OCI-LY1 (cell line): ENCODE measurements at regions not wholly inside any gene's neighbourhood (a gene's known extent, or its start where the extent isn't known, plus 50 kb on each side); places are given as distances from the start of the nearest gene placed in this dataset.

Experiments used
- H2AFZ ChIP-seq: fragments of 200-600 bp; sonication (generic), shearing (Covaris generic); 2 replicates; pipeline ENCODE4 v1.6.0; 2014; ENCODE audit warnings: antibody characterized with exemption, mild to moderate bottlenecking, low read length
- H3F3A ChIP-seq: fragments of 200-600 bp; sonication (generic), shearing (Covaris generic); 2 replicates; pipeline ENCODE4 v1.6.0; 2014; ENCODE audit warnings: mild to moderate bottlenecking, antibody characterized with exemption, low read length, moderate library complexity; ENCODE audit not compliant: insufficient read depth
- H3K27ac ChIP-seq: fragments of 200-600 bp; sonication (generic); 2 replicates; pipeline ENCODE4 v1.5.1; 2014; ENCODE audit warnings: low read length, mixed run types, mild to moderate bottlenecking, low read depth; ENCODE audit not compliant: poor library complexity, severe bottlenecking
- H3K27me3 ChIP-seq: fragments of 200-600 bp; sonication (generic); 2 replicates; pipeline ENCODE4 v1.6.0; 2014; ENCODE audit warnings: antibody characterized with exemption, mild to moderate bottlenecking, low read length, moderate library complexity; ENCODE audit not compliant: insufficient read depth
- H3K36me3 ChIP-seq: fragments of 200-600 bp; sonication (generic); 2 replicates; pipeline ENCODE4 v1.6.1; 2014; ENCODE audit warnings: mild to moderate bottlenecking, antibody characterized with exemption, low read length, moderate library complexity, mixed read lengths; ENCODE audit not compliant: insufficient read depth
- H3K4me1 ChIP-seq: fragments of 200-600 bp; sonication (generic); 2 replicates; pipeline ENCODE4 v1.5.1; 2014; ENCODE audit warnings: mild to moderate bottlenecking, low read length, moderate library complexity; ENCODE audit not compliant: insufficient read depth, severe bottlenecking
- H3K4me2 ChIP-seq: fragments of 200-600 bp; sonication (generic), shearing (Covaris generic); 2 replicates; pipeline ENCODE4 v1.6.1; 2014; ENCODE audit warnings: low read length
- H3K4me3 ChIP-seq: fragments of 200-600 bp; sonication (generic); 2 replicates; pipeline ENCODE4 v1.5.1; 2014; ENCODE audit warnings: low read length, low read depth, mild to moderate bottlenecking, mixed read lengths; ENCODE audit not compliant: poor library complexity, severe bottlenecking
- H3K79me2 ChIP-seq: fragments of 200-600 bp; shearing (Covaris generic); 2 replicates; pipeline ENCODE4 v1.6.1; 2016; ENCODE audit warnings: mixed run types, low read length, mixed read lengths; ENCODE audit not compliant: insufficient read depth
- H3K9ac ChIP-seq: fragments of 200-600 bp; sonication (generic), shearing (Covaris generic); 2 replicates; pipeline ENCODE4 v1.6.1; 2014; ENCODE audit warnings: mild to moderate bottlenecking, low read length, mixed read lengths
- H3K9me2 ChIP-seq: fragments of 200-600 bp; sonication (generic), shearing (Covaris generic); 2 replicates; pipeline ENCODE4 v1.6.1; 2014; ENCODE audit warnings: low read depth, mild to moderate bottlenecking, low read length, mixed read lengths
- H3K9me3 ChIP-seq: fragments of 200-600 bp; shearing (Covaris generic); 2 replicates; pipeline ENCODE4 v1.6.1; 2014; ENCODE audit warnings: low read length, mixed read lengths
- H4K20me1 ChIP-seq: fragments of 200-600 bp; sonication (generic), shearing (Covaris generic); 2 replicates; pipeline ENCODE4 v1.6.0; 2016; ENCODE audit warnings: mild to moderate bottlenecking, low read length; ENCODE audit not compliant: insufficient read depth
- EZH2 ChIP-seq: fragments of 200-600 bp; sonication (generic), shearing (Covaris generic); IDR thresholded peaks from 2 replicates; pipeline ENCODE4 v1.8.0; 2017; ENCODE audit warnings: borderline replicate concordance, mixed run types, mild to moderate bottlenecking, antibody characterized with exemption, low read length, moderate library complexity, mixed read lengths
- TF ChIP-seq, protein P1 (sequence below): fragments of 200-600 bp; sonication (generic), shearing (Covaris generic); IDR thresholded peaks from 2 replicates; pipeline ENCODE4 v1.5.1; 2017; ENCODE audit warnings: mild to moderate bottlenecking, antibody characterized with exemption, low read length, moderate library complexity, mixed read lengths

DNA sequence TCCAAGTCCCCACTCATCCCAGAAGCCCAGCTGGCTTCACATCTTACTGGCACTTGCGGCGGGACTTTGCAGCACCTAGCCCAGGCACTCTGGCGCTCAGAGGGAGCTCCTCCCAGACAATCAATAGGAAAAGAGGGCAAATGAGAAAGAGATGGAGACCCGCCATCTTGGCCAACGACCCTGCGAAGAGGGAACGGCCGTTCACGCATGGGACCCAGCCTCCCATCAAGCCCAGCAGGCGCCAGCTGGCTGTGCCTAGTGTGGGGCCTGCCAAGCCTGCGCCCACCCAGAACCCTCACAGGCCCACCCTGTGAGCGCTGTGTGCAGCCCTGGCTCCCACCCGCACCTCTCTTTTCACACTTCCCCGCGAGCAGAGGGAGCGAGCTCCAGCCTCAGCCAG, 317.8 kb upstream of the SPRY2 start:
- H3K9ac ChIP-seq = no peak overlapping the region
- no peaks in the 10 kb centered on the region for H3K9me3 ChIP-seq
- no peaks in the 10 kb centered on the region for H3K27me3 ChIP-seq
- H3K9me2 ChIP-seq = no peaks in the 10 kb centered on the region
- H3K36me3 ChIP-seq = no peaks in the 10 kb centered on the region
- H3K4me3 ChIP-seq = no peak overlapping the region
- TF ChIP-seq EZH2 = no peak
- TF ChIP-seq, protein P1, sequence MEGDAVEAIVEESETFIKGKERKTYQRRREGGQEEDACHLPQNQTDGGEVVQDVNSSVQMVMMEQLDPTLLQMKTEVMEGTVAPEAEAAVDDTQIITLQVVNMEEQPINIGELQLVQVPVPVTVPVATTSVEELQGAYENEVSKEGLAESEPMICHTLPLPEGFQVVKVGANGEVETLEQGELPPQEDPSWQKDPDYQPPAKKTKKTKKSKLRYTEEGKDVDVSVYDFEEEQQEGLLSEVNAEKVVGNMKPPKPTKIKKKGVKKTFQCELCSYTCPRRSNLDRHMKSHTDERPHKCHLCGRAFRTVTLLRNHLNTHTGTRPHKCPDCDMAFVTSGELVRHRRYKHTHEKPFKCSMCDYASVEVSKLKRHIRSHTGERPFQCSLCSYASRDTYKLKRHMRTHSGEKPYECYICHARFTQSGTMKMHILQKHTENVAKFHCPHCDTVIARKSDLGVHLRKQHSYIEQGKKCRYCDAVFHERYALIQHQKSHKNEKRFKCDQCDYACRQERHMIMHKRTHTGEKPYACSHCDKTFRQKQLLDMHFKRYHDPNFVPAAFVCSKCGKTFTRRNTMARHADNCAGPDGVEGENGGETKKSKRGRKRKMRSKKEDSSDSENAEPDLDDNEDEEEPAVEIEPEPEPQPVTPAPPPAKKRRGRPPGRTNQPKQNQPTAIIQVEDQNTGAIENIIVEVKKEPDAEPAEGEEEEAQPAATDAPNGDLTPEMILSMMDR = no peak
- H3K27ac ChIP-seq = no peak overlapping the region
- no peak overlapping the region for H2AFZ ChIP-seq
- H3K4me2 ChIP-seq = no peak overlapping the region
- H3K79me2 ChIP-seq = no peaks in the 10 kb centered on the region
- peaks cover 16% of the 10 kb centered on the region for H3K4me1 ChIP-seq
- no peaks in the 10 kb centered on the region for H3F3A ChIP-seq
- H4K20me1 ChIP-seq = no peaks in the 10 kb centered on the region

DNA sequence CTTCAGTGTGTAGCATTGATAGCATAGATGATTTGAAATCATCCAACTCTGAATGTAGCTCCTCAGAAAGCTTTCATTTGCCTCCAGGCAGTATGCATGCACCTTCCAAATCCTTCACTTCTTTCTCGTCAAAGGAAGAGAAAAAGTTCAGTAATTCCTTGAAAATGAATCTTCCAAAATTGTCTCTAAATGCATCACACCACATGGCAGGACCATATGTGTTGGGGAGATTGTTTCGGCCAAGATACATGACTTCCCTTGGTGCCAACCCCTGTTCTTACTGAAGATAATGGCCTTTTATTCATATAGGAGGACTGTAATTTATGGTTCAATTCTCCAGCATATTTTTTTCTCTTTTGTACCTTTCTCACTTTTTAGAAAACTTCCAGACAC, 315.6 kb upstream of the SPRY2 start:
- Histone ChIP-seq H3K36me3 (no peaks in the 10 kb centered on the region), H3K4me3 (no peak overlapping the region), H3K27ac (no peak overlapping the region), H3F3A (no peaks in the 10 kb centered on the region), H3K27me3 (no peaks in the 10 kb centered on the region), H3K9ac (no peak overlapping the region), H3K9me2 (no peaks in the 10 kb centered on the region), H3K4me2 (no peak overlapping the region), H2AFZ (no peak overlapping the region), H4K20me1 (no peaks in the 10 kb centered on the region), H3K4me1 (peaks cover 16% of the 10 kb centered on the region), H3K9me3 (no peaks in the 10 kb centered on the region), H3K79me2 (no peaks in the 10 kb centered on the region)
- TF ChIP-seq, protein P1 = peak; percentile 3; the same call in 1 of the 2 replicates
- no peak for TF ChIP-seq EZH2

DNA sequence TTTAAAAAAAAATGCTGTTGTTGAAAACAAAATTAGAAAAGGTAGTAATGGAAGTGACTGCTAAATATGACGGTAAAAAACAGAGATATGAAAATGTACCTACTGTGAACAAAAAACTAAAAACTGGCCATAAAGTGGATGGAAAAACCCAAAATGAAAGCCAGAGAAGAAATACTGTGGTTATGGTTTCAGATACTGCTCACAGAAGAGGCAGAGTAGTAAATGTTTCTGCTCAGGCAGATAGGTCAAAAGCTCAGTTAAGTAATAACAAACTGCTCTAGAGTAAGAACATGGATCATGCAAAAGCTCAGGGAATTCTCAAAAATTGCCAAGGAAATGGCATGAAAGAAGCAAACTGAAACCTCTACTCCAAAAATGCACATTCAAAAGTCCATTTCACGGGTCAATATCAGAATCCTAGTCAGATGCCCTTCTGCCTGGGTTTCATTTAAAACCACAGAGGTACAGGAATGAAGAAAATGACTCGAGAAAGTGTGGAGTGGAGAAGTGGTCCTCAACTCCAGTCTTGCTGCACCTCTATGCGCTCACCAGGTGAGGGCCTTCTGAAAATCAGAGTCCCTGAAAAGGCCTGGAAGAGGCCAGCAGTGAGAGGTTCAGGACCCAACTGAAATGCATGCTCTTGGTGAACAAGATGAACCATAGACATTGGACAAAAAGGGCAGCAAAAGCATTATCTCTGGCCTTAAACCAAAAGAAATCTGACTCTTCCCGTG, 315.0 kb upstream of the SPRY2 start:
- H4K20me1 ChIP-seq = no peaks in the 10 kb centered on the region
- no peaks in the 10 kb centered on the region for H3K36me3 ChIP-seq
- peaks cover 16% of the 10 kb centered on the region for H3K4me1 ChIP-seq
- no peaks in the 10 kb centered on the region for H3K27me3 ChIP-seq
- H3K9ac ChIP-seq = no peak overlapping the region
- H3K4me2 ChIP-seq = peak overlapping the region; percentile 52; the same call in 1 of the 2 replicates
- no peak overlapping the region for H3K4me3 ChIP-seq
- TF ChIP-seq, protein P1 = peak; percentile 35; the same call in 1 of the 2 replicates
- no peak for TF ChIP-seq EZH2
- no peaks in the 10 kb centered on the region for H3K9me3 ChIP-seq
- H3K27ac ChIP-seq = peak overlapping the region; percentile 16
- H2AFZ ChIP-seq = no peak overlapping the region
- H3K79me2 ChIP-seq = no peaks in the 10 kb centered on the region
- H3F3A ChIP-seq = no peaks in the 10 kb centered on the region
- no peaks in the 10 kb centered on the region for H3K9me2 ChIP-seq
